ENCODE measurements at regions not wholly inside any gene's neighbourhood (a gene's known extent, or its start where the extent isn't known, plus 50 kb on each side); places are given as distances from the start of the nearest gene placed in this dataset.

DNA sequence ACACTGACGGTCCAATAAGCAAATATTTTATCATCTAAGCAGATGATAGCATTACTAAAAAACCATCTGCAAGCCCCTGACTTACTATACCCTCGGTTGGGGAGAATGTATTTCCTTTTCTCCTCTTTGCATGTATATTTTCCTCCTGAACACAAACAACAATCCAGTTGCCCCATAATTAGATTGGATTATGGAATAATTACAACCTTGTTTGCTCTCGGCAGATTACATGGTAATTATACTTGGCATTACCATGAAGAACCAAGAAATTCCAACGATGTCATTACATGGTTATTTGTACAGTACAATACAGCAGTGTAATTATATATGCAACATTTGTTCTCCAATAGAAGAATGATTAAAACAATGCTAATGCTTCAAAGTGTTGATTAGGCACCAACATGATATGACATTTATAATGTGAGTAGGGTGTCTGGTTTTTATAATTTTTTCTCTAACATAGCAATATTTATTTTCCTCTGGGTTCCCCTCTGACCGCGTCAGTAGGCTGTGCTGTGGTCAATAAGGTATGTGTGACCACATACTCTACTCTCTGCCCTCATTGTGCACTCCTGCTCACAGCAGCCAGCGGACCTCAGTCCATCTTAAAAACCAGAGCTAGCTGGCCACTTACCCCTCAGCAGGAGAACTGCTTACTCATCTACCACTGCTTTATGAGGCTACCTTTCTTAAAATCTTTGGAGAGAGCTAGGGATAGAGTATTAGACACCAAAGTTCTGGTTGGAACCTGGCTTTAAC is 176.1 kb downstream of the INSIG2 start:
- no peaks in the 10 kb centered on the region for H3K79me2 ChIP-seq (ENCODE audit: control insufficient read depth, insufficient read depth, low read length)
- no peak overlapping the region for H3K9ac ChIP-seq (ENCODE audit: insufficient read depth in 1 of 2, low read depth in 2 of 2, low read length in 2 of 2)
- H4K20me1 ChIP-seq (replicated peaks; ENCODE audit: control insufficient read depth, insufficient read depth, low read length) = no peaks in the 10 kb centered on the region
- CTCF ChIA-PET (ENCODE audit: low intra/inter-chr PET ratio) = no interaction called here
- POLR2A ChIA-PET = no interaction called here
- no peak for ATAC-seq
- no peaks in the 10 kb centered on the region for H3K36me3 ChIP-seq (ENCODE audit: control insufficient read depth, insufficient read depth, low read length)
- H3K4me3 ChIP-seq = no peak overlapping the region
- H3K9me1 ChIP-seq (ENCODE audit: control insufficient read depth, insufficient read depth, low read length) = no peaks in the 10 kb centered on the region
- intact Hi-C loops (cut with micrococcal nuclease) = no loop called here
- 2% methylated on average over 7 of the region's 7 CpGs for WGBS (ENCODE audit: insufficient coverage, low coverage, missing lambda C conversion rate)
- no TSS peak for BruUV-seq (replicated peaks)
- no peak for FAIRE-seq
- no peak overlapping the region for H2AFZ ChIP-seq (ENCODE audit: low read depth, low read length)
- H3K27me3 ChIP-seq (ENCODE audit: control insufficient read depth in 2 of 2, insufficient read depth in 2 of 2, low read length in 2 of 2) = peaks cover 0 to 13% of the 10 kb centered on the region in 2 experiments; a peak in 2 of 5 replicates
- DNase-seq (ENCODE audit: extremely low read depth in 1 of 4, low spot score in 3 of 4) = no peak
- H3K4me1 ChIP-seq (replicated peaks in 1 of 2; ENCODE audit: control insufficient read depth in 2 of 2, insufficient read depth in 2 of 2, low read length in 2 of 2) = no peaks in the 10 kb centered on the region
- TF ChIP-seq SAP30 (IDR thresholded peaks at IDR 0.05; ENCODE audit: borderline replicate concordance, insufficient read depth, low read depth, low read length, poor library complexity, severe bottlenecking) (no peak), SMARCC2 (IDR thresholded peaks at IDR 0.05; ENCODE audit: low read depth) (no peak), ARNT (IDR thresholded peaks at IDR 0.05) (no peak)
- no peak overlapping the region for H3K27ac ChIP-seq (ENCODE audit: extremely low read depth, low read depth, low read length)
- H3K4me2 ChIP-seq (ENCODE audit: insufficient read depth, low read length) = no peak overlapping the region
- in situ Hi-C loops (cut with MboI) = no loop called here
- H3K9me3 ChIP-seq (replicated peaks; ENCODE audit: control insufficient read depth, insufficient read depth, low read depth, low read length) = no peaks in the 10 kb centered on the region

DNA sequence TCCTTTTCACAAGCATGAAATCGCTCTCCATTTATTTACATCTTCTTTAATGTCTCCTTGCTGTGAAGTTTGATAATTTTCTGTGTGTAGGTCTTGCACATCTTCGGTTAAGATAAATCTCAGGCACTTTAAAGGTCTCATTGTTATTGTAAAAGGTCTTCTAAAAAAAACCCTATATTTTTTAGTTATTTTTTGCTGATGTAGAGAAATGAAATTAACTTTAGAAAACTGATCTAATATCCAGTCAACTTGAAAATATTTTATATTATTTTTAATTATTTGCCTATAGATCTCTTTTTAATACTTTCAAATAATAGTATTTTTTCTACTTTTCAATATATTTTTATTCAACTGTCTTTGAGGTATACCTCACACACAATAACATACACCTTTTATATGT is 169.4 kb downstream of the INSIG2 start:
- no peaks in the 10 kb centered on the region for H3K79me2 ChIP-seq (ENCODE audit: control insufficient read depth, insufficient read depth, low read length)
- ChIA-PET POLR2A (no interaction called here), CTCF (ENCODE audit: low intra/inter-chr PET ratio) (no interaction called here)
- no peaks in the 10 kb centered on the region for H3K4me1 ChIP-seq (replicated peaks in 1 of 2; ENCODE audit: control insufficient read depth in 2 of 2, insufficient read depth in 2 of 2, low read length in 2 of 2)
- ATAC-seq (no peak), FAIRE-seq (no peak), DNase-seq (ENCODE audit: extremely low read depth in 1 of 4, low spot score in 3 of 4) (no peak)
- peaks cover 0 to under 1% of the 10 kb centered on the region in 2 experiments; a peak in 1 of 5 replicates for H3K27me3 ChIP-seq (ENCODE audit: control insufficient read depth in 2 of 2, insufficient read depth in 2 of 2, low read length in 2 of 2)
- intact Hi-C loops (cut with micrococcal nuclease) = no loop called here
- H3K9me3 ChIP-seq (replicated peaks; ENCODE audit: control insufficient read depth, insufficient read depth, low read depth, low read length) = no peaks in the 10 kb centered on the region
- no peaks in the 10 kb centered on the region for H3K36me3 ChIP-seq (ENCODE audit: control insufficient read depth, insufficient read depth, low read length)
- H3K9ac ChIP-seq (ENCODE audit: insufficient read depth in 1 of 2, low read depth in 2 of 2, low read length in 2 of 2) = no peak overlapping the region
- BruUV-seq (replicated peaks) = no TSS peak
- no peaks in the 10 kb centered on the region for H4K20me1 ChIP-seq (replicated peaks; ENCODE audit: control insufficient read depth, insufficient read depth, low read length)
- WGBS (ENCODE audit: insufficient coverage, low coverage, missing lambda C conversion rate) = 0% methylated on average over 2 of the region's 2 CpGs
- no peak overlapping the region for H3K4me3 ChIP-seq
- in situ Hi-C loops (cut with MboI) = no loop called here
- H2AFZ ChIP-seq (ENCODE audit: low read depth, low read length) = no peak overlapping the region
- no peaks in the 10 kb centered on the region for H3K9me1 ChIP-seq (ENCODE audit: control insufficient read depth, insufficient read depth, low read length)
- H3K4me2 ChIP-seq (ENCODE audit: insufficient read depth, low read length) = no peak overlapping the region
- no peak overlapping the region for H3K27ac ChIP-seq (ENCODE audit: extremely low read depth, low read depth, low read length)
- TF ChIP-seq SMC3 (conservative IDR thresholded peaks at IDR 0.05; ENCODE audit: insufficient read depth, low read depth, low read length) = no peak
- TF ChIP-seq ZNF316 (IDR thresholded peaks at IDR 0.05) = peak; percentile 75
- TF ChIP-seq, protein P1, sequence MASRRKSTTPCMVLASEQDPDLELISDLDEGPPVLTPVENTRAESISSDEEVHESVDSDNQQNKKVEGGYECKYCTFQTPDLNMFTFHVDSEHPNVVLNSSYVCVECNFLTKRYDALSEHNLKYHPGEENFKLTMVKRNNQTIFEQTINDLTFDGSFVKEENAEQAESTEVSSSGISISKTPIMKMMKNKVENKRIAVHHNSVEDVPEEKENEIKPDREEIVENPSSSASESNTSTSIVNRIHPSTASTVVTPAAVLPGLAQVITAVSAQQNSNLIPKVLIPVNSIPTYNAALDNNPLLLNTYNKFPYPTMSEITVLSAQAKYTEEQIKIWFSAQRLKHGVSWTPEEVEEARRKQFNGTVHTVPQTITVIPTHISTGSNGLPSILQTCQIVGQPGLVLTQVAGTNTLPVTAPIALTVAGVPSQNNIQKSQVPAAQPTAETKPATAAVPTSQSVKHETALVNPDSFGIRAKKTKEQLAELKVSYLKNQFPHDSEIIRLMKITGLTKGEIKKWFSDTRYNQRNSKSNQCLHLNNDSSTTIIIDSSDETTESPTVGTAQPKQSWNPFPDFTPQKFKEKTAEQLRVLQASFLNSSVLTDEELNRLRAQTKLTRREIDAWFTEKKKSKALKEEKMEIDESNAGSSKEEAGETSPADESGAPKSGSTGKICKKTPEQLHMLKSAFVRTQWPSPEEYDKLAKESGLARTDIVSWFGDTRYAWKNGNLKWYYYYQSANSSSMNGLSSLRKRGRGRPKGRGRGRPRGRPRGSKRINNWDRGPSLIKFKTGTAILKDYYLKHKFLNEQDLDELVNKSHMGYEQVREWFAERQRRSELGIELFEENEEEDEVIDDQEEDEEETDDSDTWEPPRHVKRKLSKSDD (conservative IDR thresholded peaks at IDR 0.05; ENCODE audit: low read length) = no peak
- peak; percentile 22; the same call in 1 of the 2 replicates for TF ChIP-seq MAFF (IDR thresholded peaks at IDR 0.05; ENCODE audit: low read length)
- TF ChIP-seq ZBTB33 (CRISPR knock-in tag; IDR thresholded peaks at IDR 0.05) = no peak
- no peak for TF ChIP-seq PML (IDR thresholded peaks at IDR 0.05; ENCODE audit: low read length)
- TF ChIP-seq C11orf30 (IDR thresholded peaks at IDR 0.05; ENCODE audit: low read depth) = 0 out of 2 replicates have a peak, but pooled peaks have one; percentile 33
- TF ChIP-seq MAFK (IDR thresholded peaks at IDR 0.05; ENCODE audit: low read length) = peak; percentile 16; the same call in 1 of the 2 replicates
- TF ChIP-seq PCBP1 (IDR thresholded peaks at IDR 0.05; ENCODE audit: low read depth, low read length, poor library complexity, severe bottlenecking) = no peak

All from K562 (cell line).